GM21526 (cell line): ENCODE measurements at regions not wholly inside any gene's neighbourhood (a gene's known extent, or its start where the extent isn't known, plus 50 kb on each side); places are given as distances from the start of the nearest gene placed in this dataset.

Experiments
- ATAC-seq: cut with Tn5 transposase; IDR thresholded peaks from one replicate; pipeline ENCODE4 v1.9.1; 2021; ENCODE audit warnings: moderate library complexity; ENCODE audit not compliant: unreplicated experiment, low FRiP score

DNA sequence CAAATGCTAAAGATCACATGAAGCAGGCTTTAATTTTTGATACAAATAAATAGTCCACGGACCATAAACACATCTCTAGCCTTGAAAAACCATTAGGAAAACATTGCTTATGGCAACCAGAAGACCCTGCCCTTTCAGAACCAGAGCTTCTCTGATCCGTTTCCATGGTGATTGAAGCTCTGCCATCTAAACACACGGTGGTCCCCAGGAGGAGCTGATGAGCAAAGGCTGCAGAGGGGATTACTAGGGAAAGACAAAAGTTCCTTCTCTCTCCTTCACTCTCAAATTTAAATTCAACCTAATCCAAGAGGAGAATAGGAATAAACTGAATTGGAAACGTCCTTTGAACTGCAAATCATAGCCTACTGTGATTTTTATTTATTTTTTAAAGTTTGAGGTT, 122.0 kb upstream of the ATP10A start:
- no peak for ATAC-seq

DNA sequence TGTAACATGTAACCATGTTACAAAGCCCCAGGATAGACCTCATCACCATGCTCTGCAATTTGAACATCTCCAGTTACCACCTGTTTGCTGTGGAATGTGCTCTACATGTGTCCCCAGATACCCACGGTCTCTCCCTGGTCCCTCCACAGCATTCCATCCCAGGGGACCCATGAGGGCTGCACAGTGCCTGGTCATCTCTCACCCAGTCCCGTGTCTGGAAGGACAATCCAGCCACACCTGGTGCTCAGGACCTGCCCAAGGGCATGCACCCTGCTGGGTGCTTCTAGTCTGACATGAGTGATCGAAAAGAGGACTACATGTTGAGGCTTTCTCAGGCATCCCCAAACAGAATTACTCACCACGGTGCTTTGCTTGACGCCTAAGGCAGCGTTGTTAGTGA, 119.6 kb upstream of the ATP10A start:
- no peak for ATAC-seq

DNA sequence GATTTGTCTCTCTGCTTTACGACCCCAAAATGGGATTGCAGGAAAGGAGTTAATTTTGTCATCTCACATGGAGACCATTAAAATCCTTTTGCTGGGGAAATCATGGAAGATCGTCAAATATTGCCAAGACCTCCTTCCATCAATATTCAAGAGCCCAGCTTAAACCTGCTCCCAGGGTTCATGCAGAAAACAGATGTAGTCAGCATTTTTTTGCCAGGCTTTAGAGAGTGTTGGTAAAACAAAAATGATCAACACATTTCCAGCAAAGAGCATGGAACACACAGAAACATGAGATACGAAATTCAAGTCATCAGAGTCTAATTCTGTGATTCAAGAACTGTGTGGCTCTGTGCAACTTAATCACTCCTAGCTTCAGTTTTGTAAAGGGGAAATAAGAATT, 118.0 kb upstream of the ATP10A start:
- no peak for ATAC-seq

DNA sequence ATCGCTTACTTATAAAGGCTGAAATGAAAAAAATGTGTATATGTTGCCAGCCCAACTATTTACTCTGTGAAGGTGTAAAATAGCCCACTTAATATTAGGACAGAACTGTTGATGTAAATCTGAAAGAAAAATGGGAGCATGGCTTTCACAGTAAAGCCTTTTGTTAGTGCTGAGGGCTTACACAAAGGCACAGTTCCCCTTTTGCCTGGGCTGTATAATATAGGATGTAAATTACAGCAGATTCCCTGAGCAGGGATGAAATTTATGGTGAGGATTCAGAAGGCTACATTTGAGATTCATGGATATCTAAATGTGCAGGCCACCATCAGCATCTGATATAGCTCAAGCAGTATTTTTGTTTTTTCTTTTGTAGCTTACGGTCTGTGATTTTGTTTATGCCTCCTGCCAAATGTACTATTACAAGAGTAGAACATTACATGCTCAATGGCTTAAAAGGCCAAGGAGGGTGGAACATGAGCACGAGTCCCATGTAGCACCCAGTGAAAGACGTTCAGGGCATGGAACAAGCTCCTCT, 109.1 kb upstream of the ATP10A start:
- ATAC-seq, result no peak

DNA sequence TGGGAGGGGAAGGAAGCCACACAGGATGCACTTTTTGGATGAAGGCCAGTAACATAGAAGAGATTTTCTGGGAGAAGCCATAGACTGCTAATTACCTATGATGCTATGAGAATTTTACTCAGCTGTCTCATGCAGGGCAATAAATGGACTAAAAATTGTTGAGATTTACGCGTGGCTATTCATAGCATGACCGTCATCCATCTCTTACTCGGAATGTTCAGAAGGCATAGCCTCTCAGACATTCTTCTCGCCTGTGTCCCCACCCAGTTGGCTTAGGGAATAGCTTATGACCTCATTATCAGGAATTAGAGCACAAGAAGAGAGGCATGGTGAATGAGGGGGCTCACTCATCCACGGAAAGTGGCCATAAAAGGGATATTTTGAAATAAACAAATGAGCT, 107.9 kb upstream of the ATP10A start:
- ATAC-seq, result no peak

DNA sequence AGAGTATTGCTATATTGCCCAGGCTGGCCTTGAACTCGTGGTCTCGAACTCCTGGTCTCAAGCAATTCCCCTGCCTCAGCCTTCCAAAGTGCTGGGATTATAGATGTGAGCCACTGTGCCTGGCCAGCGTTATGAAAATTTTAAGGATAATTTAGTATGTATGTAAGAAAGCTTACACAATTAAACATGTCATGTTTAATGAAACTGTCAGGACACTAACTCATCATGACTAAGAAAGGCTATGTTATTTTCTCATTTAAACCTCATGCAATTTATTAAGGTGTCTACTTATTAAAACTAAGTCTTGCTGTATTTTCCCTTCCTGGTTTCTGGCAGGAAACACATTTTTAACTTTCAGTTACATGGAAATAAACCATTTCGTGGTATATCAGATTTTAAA, 106.8 kb upstream of the ATP10A start:
- ATAC-seq, result no peak

DNA sequence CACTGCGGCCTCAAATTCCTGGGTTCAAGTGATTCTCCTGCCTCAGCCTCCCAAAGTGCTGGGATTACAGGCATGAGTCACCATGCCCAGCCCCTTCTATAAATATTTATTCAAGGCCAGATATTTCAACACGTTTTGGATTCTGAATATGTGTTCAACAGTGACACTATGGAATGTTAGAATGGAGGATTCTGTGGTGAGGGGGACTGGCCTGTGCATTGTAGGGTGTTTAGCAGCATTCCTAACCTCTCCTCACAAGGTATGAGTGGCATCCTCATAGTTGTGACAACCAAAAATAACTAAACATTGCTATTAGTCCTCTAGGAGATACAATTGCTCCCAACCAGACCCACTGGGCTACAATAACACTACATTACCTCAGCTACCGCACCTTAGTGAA, 104.0 kb upstream of the ATP10A start:
- ATAC-seq, result no peak

DNA sequence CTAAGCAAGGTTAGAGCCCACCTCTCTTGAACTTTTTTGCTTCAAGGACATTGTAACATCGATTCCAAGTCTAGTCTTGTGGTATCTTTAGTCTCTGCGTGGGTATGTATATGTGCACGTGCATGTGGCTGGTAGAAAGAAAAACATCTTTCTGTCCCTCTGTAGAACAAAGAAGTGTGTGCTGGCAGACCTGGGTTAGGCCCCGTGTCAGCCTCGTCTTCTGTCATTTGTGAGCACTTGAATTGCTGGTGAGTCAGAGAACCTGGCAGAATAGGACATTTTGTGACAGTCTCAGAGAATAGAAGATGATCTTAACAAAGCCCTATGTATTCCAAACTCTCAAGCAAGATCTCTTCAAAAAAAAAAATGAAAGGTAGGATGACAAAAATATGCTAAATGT, 102.2 kb upstream of the ATP10A start:
- no peak for ATAC-seq

DNA sequence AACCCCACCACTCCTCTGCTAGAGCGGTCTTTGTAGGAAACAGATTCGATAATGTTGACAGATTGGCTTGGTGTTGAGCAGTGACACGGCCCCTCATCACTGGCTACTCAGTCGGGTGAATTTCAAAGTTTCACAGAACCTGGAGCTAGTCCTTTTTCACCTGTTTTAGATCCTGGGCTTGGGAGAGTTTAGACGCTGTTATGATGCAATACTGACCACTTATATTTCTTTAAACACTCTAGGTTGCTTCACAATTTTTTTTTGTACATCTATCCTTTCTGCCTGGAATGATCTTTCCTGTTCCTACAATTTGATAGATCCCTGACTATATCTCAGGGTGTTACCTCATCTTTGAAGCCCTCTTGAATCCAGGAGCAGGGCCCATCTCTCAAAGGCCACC, 97.1 kb upstream of the ATP10A start:
- ATAC-seq, result no peak

DNA sequence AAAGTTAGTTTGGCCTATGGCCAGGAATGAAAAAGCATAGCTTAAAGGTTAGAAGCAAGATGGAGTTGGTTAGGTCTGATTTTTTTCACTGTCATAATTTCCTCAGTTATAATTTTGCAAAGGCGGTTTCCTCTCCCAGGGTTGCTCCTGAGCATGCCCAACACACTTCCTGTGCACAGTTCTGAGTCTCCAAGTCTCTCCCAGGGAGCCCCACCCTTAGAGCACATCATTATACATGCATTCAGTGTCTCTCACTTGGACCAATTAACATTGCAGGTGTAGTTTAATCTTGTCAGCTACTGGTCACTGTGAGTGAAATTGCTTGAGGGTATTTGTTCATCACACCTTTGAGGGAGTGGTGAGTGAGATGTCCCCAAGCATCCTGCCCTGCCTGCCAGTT, 96.0 kb upstream of the ATP10A start:
- no peak for ATAC-seq

DNA sequence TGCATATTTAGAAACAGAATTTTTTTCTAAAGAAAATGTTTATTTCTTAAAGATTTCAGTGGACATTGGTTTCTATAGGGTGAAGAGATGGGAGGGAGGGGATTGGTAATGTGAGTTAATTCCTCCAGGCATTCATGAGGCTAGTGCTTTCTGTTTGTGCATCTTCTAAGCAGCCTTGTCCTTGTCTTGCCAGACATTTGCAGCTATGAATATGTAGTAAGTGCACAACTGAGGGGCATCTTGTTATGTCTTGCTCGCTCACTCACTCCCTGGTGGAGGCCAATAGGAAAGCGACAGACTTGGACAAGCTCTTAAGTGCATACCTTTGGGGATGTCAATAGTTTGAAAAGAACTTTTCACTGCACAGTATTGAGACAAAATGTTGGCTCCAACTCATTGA, 92.5 kb upstream of the ATP10A start:
- no peak for ATAC-seq

DNA sequence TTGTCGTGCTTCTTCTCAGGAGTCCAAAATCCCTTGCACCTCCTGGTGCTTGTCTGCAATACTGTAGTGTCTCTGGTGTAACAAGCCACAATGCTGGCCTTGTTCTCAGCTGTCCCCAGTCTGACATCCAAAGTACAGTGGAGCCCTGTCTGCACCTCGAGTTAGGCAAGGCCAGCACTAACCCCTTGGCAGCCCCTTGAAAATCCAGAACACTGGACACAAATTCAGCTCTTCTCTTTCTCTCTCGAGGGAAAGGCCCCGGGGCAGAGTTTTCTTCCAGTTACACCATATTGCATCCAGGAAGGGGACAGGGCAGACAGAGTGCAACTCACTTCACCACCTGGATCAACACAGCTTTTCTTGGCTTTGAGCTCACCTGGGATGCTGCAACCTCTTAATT, 91.3 kb upstream of the ATP10A start:
- ATAC-seq, result no peak

DNA sequence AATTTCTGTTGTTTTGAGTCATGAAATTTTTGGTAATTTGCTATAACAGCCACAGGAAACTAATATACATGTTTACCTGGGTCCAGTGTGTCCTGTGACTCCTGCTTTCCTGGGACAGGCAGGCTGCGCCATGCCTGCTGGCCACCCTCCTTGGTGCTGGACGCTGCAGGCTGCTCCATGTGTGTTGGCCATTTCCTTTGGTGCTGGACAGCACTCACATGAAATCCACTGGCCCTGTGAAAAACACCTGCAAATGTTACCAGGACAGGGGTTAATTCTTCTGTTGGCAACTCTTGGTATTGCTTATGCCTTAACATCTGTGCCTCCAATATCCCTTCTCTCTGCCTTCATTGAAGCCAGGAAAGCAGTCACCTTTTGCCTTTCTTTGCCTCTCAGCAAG, 86.9 kb upstream of the ATP10A start:
- no peak for ATAC-seq

DNA sequence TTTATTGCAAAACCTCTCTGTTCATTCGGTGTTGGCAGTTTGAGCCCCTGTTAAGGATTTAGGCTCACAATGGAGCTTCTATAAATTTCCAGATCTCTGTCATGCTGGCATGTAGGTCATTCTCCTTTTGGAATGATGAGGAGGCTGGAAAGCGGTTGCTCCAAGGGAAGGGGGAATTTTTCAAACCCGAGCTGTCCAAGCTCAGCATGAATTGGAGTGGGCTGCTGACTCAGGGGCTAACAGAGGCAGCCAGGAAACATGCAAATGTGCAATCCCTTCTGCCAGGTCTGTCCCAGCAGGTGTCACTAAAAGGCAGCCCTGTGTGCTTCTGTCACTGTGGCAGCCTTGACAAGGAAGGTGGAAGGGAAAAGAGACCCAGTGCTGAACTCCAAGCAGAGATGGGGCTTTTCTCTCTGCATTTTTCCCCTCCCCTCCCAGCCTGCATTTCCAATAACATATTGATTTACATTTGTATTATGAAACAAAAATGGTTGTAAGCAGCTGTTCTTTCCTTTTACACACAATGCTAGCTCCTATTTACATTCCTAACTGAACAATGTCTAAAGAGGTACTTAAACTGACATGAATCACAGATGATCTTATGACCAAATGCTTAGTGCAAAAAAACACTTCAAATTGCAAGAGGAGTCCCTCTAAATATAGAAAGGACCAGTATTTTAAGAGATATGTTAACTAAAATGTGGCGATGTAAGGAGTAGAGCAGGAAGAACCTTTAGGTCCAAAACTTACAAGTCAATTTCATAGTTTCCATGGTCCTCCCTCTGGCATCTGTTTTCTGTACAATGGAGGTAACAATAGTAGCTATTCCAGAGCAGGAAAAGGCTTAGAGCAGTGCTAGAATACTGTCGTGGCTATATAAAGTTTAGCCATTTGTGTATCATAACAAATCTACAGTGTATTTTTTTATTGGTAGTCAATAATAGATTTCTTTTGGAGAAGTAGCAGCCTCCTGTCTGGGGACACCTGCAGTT, 84.5 kb upstream of the ATP10A start:
- ATAC-seq, result no peak

DNA sequence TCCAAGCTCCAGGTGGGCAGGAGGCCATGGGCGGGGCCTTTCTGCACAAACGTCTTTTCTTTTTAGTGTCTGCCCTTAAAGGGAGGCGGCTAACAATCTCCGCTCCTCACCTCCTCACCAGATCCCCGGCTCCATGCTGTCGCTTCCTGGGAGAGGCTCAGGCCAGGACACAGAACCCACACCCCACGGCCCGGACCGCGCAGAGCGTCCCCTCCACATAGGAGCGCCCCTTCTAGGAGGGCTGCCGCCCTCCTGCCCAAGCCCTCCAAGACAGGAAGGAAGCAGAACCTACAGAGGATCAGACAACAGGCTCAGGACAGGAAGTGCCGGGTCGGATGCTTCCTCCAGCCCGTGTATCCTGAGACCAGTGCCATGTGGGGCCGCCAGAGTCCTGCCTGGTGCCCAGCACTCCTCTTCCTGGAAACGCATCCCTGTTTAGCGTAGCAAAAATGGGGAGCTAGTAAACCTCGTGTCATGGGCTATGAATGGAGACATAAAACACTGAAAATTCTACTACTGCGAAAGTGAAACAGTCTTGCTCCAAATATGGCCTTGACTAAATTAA, 83.2 kb upstream of the ATP10A start:
- no peak for ATAC-seq

DNA sequence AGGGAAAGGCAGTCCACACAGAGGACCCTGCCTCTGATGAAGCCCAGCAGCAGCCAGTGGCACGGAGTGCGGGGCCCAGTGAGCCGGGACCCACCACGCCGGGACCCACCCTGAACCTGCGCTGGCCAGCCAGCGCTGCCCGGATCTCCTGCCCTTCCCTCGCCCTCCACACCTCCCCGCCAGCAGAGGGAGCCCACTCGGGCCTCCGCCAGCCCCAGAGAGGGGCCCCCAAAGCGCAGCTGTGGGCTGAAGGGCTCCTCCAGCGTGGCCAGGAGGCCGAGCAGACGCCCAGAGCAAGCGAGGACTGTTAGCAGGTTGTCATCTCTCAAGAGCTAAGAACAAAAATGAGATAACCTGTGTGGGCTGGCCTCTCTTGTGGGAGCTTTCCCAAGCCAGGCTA, 81.3 kb upstream of the ATP10A start:
- no peak for ATAC-seq

DNA sequence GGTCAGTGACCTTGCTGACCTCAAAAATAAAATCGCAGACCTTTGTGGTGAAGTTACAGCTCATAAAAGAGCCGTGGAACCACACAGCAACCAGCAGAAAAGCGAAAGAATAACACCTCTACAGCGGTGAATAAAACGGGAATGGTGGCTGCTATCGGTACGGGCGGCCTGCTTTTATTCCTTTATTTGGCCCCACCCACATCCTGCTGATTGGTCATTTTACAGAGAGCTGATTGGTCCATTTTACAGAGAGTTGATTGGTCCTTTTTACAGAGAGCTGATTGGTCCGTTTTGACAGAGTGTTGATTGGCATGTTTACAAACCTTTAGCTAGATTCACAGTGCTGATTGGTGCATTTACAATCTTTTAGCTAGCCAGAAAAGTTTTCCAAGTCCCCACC, 80.7 kb upstream of the ATP10A start:
- ATAC-seq, result no peak

DNA sequence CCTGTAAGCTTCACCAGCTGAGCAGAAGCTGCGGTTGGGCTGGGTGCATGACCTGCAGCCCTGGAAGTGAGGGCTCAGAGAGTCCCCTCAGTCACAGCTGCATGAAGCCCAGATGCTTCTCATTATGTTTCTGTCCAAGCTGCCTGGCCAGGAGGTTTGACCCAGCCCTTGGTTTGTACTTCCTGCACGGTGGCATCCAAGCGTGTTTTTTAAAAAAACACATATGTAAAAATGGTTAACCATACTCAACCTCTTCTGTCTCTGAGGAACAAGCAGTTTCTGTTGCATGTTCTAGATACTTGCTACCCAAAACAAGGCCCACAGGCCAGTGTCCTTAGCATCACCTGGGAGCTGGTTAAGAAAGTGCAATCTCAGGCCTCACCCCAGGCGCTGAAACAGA, 76.0 kb upstream of the ATP10A start:
- peak; percentile 68 for ATAC-seq

DNA sequence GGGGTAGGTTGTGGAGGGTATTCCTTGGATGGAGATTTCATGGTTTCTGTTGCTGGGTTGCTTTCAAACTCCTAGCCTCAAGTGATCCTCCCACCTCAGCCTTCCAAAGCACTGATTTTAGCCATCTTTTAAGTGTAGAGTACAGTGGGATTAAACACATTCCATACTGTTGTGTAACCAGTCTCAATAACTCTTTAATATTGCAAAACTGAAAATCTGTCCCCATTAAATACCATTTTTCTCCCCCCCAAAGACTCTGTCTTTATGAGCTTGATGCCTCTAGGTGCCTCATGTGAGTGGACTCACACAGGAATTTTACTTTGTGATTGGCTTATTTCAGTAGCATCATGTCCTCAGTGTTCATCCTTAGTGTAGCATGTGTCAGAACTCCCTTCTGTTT, 74.7 kb upstream of the ATP10A start:
- ATAC-seq, result no peak

DNA sequence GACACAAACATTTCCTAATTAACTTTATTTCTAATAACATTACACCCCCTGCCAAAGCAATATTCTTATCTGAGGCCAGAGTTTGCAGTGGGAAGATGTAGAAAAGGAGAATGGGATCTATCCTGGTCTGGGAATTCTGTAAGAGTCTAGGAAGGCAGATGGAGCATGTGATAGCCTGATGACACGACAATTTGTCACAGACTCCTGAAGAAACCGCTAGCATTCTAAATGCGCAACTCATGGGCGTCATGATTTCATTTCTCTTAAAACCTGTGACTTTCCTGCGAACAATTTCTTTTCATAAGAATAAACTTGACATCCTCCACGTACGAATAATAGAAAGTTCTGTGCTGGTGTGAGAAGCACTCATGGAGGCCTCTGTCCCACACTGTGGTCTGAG, 72.9 kb upstream of the ATP10A start:
- ATAC-seq, result no peak

DNA sequence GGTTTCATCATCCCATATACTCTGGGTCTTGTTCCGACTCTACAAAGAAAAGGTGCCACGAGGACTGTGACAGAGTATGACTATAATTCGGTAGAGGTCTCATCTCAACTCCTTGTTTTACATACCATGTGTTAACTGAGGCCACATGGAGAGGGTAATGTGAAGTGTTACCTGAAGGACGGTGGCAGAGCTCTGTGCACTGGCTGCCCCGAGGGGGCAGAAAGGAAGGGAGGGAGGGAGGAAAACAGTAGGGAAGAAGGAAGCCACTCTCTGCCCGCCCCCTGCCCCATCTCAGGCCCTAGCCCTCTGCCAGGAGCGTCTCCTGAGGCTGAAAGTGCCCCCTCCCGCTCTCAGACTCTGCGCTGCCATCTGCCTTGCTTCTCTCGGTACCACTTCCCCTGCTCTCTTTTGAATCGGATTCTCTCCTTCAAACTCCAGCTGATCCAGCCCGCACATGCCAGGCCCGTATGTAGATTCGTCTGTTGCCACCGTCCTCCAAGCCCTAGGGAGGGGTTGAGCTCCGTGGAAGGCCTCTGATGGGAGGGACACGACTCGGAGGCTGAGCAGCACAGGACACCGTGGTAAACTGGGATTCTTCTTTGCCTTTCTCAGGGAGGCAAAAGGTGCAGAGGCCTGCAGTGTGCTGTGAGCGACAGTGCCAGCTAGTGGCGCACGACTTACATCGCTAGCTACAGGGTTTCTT, 70.5 kb upstream of the ATP10A start:
- ATAC-seq, result no peak
